T47D (cell line): ENCODE measurements at regions not wholly inside any gene's neighbourhood (a gene's known extent, or its start where the extent isn't known, plus 50 kb on each side); places are given as distances from the start of the nearest gene placed in this dataset.

Experiments
- DNase-seq, 2 experiments: peaks; one replicate each; pipeline versions ENCODE4 v3.0.0 to v3.0.0-alpha.2; 2011 to 2012; ENCODE audit warnings: low read depth in 1 of 2, low spot score in 1 of 2
- JUND ChIP-seq: IDR thresholded peaks from 2 replicates; pipeline ENCODE4 v1.6.1; 2012; ENCODE audit warnings: low read depth
- in situ Hi-C: cut with HindIII; loops from 2 replicates; pipeline ENCODE4 v1.10.0; 2016; ENCODE audit warnings: low sequenced_read_pairs, low pct_unique_long_range_greater_than_20kb

GRCh38 chr4:160835789-160836188 is 1328.0 kb downstream of the FSTL5 start:
- peak in 1 of 2 experiments; percentile 75 for DNase-seq
- no peak for TF ChIP-seq JUND
- in situ Hi-C loops = no loop called here

GRCh38 chr4:160836431-160836830 is 1327.4 kb downstream of the FSTL5 start:
- DNase-seq = peak in 1 of 2 experiments; percentile 47
- in situ Hi-C loops = no loop called here
- TF ChIP-seq JUND = no peak

- no peak for DNase-seq
- in situ Hi-C loops = no loop called here
- no peak for TF ChIP-seq JUND
These were observed 1317.7 kb downstream of the FSTL5 start for GRCh38 chr4:160846121-160846520.

- in situ Hi-C loops = no loop called here
- TF ChIP-seq JUND = no peak
- DNase-seq = no peak
These were observed 1316.6 kb downstream of the FSTL5 start for GRCh38 chr4:160847228-160847627.

- in situ Hi-C loops = no loop called here
- TF ChIP-seq JUND = no peak
- DNase-seq = no peak
These were observed 1315.3 kb downstream of the FSTL5 start for GRCh38 chr4:160848489-160848888.

- in situ Hi-C loops = no loop called here
- DNase-seq = peak in 1 of 2 experiments; percentile 38
- no peak for TF ChIP-seq JUND
These were observed 1314.7 kb downstream of the FSTL5 start for GRCh38 chr4:160848901-160849760.

- no peak for TF ChIP-seq JUND
- in situ Hi-C loops = no loop called here
- no peak for DNase-seq
These were observed 1299.5 kb downstream of the FSTL5 start for GRCh38 chr4:160864253-160864652.

- in situ Hi-C loops = no loop called here
- no peak for DNase-seq
- TF ChIP-seq JUND = no peak
These were observed 1293.9 kb downstream of the FSTL5 start for GRCh38 chr4:160869899-160870298.

GRCh38 chr4:160872491-160872890 is 1291.3 kb downstream of the FSTL5 start:
- in situ Hi-C loops = no loop called here
- no peak for DNase-seq
- no peak for TF ChIP-seq JUND

GRCh38 chr4:160877087-160877790 is 1286.6 kb downstream of the FSTL5 start:
- no peak for TF ChIP-seq JUND
- DNase-seq = no peak
- in situ Hi-C loops = no loop called here

GRCh38 chr4:160880180-160880579 is 1283.6 kb downstream of the FSTL5 start:
- no peak for TF ChIP-seq JUND
- in situ Hi-C loops = no loop called here
- DNase-seq = no peak

- in situ Hi-C loops = no loop called here
- no peak for DNase-seq
- no peak for TF ChIP-seq JUND
These were observed 1276.1 kb downstream of the FSTL5 start for GRCh38 chr4:160887668-160888067.

- no peak for TF ChIP-seq JUND
- in situ Hi-C loops = no loop called here
- no peak for DNase-seq
These were observed 1269.7 kb downstream of the FSTL5 start for GRCh38 chr4:160894128-160894527.
